ENCODE measurements at regions not wholly inside any gene's neighbourhood (a gene's known extent, or its start where the extent isn't known, plus 50 kb on each side); places are given as distances from the start of the nearest gene placed in this dataset.

DNA sequence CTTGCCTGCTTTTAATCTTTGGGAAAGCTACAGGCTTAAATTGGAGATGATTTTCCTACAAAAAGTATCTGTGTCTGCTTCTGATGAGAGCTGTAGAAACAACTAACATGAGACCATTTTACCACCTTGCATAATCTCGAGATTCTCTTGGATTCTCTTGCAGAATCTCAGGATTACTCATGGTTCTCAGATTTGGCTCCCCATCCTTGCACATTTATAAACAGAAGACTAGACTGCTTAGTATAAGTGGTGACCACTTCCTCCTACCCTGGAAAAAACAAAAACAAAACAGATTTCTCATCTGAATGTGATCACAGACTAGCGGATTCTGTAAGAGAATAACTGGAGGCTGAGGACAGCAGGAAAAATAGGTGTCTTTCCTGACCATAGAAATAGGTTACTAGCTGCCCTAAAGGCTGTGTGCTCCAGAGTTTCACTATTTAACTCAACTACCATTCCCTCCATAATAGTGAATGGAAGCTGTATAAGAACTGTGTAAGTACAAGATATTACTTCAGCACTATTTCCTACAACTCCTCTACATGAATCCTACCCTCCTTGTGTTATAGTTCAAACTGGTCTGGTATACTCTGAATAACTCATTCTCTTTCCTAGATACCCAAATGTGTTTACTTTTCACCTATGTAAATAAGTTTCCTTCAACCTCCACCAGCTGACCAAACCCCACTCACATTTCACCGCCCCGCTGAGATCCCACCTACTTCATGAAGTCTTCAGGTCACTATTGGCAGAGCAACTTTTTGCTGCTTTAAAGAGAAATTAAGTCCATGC, 122.2 kb upstream of the C2CD4B start:
- H3K27me3 ChIP-seq (ENCODE audit: control insufficient read depth, extremely low read depth, insufficient read depth, low read length), result no peaks in the 10 kb centered on the region
- no peaks in the 10 kb centered on the region for H3K36me3 ChIP-seq (ENCODE audit: control insufficient read depth in 2 of 2, extremely low read depth in 1 of 2, insufficient read depth in 2 of 2, low read length in 2 of 2)
- dilution Hi-C loops (cut with MboI; ENCODE audit: extremely low pct_ligation_motif_present, low sequenced_read_pairs), result no loop called here
- no peaks in the 10 kb centered on the region for H3K9me1 ChIP-seq (ENCODE audit: control insufficient read depth, extremely low read depth, insufficient read depth, low read length)
- no peak overlapping the region for H3K4me3 ChIP-seq (ENCODE audit: control insufficient read depth in 2 of 3, extremely low read depth in 1 of 3, insufficient read depth in 2 of 3, low read depth in 1 of 3, low read length in 3 of 3)
- H4K20me1 ChIP-seq (ENCODE audit: control insufficient read depth, extremely low read depth, insufficient read depth, low read length), result no peaks in the 10 kb centered on the region
- TF ChIP-seq, protein P1, sequence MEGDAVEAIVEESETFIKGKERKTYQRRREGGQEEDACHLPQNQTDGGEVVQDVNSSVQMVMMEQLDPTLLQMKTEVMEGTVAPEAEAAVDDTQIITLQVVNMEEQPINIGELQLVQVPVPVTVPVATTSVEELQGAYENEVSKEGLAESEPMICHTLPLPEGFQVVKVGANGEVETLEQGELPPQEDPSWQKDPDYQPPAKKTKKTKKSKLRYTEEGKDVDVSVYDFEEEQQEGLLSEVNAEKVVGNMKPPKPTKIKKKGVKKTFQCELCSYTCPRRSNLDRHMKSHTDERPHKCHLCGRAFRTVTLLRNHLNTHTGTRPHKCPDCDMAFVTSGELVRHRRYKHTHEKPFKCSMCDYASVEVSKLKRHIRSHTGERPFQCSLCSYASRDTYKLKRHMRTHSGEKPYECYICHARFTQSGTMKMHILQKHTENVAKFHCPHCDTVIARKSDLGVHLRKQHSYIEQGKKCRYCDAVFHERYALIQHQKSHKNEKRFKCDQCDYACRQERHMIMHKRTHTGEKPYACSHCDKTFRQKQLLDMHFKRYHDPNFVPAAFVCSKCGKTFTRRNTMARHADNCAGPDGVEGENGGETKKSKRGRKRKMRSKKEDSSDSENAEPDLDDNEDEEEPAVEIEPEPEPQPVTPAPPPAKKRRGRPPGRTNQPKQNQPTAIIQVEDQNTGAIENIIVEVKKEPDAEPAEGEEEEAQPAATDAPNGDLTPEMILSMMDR (optimal IDR thresholded peaks at IDR 0.05 in 1 of 3, IDR thresholded peaks at IDR 0.05 in 1 of 3, conservative IDR thresholded peaks at IDR 0.05 in 1 of 3; ENCODE audit: extremely low read depth in 1 of 3, insufficient read depth in 2 of 3, low read length in 3 of 3), result no peak
- TF ChIP-seq EZH2 (IDR thresholded peaks at IDR 0.05; ENCODE audit: low read length), result no peak
- no peak for DNase-seq (ENCODE audit: low read depth, low spot score)
- H3K4me1 ChIP-seq (ENCODE audit: control insufficient read depth, extremely low read depth, insufficient read depth, low read length), result no peaks in the 10 kb centered on the region
- FAIRE-seq, result no peak
- H3K79me2 ChIP-seq (ENCODE audit: control insufficient read depth, insufficient read depth, low read length), result no peaks in the 10 kb centered on the region
- H3K27ac ChIP-seq (ENCODE audit: control insufficient read depth, insufficient read depth, low read length), result no peak overlapping the region
- no peaks in the 10 kb centered on the region for H3K9me3 ChIP-seq (ENCODE audit: control insufficient read depth, low read depth, low read length)
- H3K9ac ChIP-seq (ENCODE audit: control insufficient read depth, extremely low read depth, insufficient read depth, low read length), result no peak overlapping the region
- H2AFZ ChIP-seq (ENCODE audit: control insufficient read depth, low read length), result no peak overlapping the region
- H3K4me2 ChIP-seq (ENCODE audit: control insufficient read depth, extremely low read depth, insufficient read depth, low read depth, low read length), result no peak overlapping the region

DNA sequence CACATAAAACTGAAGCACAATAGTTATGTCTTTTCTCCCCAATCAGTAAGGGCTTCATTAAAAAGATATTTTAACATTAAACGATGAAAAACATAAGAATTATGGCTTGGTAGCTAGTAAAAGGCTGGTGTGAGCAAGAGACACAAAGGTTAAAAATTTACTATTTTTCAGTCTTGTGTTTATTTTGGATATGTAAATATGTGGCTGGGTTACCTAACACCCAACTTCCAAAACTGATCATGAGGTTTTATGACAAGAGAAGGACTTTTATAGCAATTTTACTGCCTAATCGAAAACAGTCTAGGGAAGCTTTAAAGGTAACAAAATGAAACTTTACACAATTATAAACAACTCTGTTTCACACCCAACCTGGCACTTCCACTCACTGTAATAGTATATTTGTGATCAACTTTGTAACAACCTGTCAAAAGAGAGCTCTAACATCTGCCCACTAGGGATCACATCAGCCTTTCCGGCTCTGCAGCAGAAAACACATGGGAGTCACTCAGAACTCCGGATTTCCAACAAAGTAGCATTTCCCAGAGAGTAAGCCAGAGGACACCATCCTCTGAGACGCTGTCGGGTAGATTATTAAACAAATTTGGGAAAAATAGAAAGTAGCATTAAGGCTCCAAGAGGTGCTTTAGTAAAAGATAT, 123.4 kb upstream of the C2CD4B start:
- Histone ChIP-seq H2AFZ (ENCODE audit: control insufficient read depth, low read length) (no peak overlapping the region), H3K9ac (ENCODE audit: control insufficient read depth, extremely low read depth, insufficient read depth, low read length) (no peak overlapping the region), H3K27ac (ENCODE audit: control insufficient read depth, insufficient read depth, low read length) (no peak overlapping the region), H3K4me1 (ENCODE audit: control insufficient read depth, extremely low read depth, insufficient read depth, low read length) (no peaks in the 10 kb centered on the region), H3K79me2 (ENCODE audit: control insufficient read depth, insufficient read depth, low read length) (no peaks in the 10 kb centered on the region), H4K20me1 (ENCODE audit: control insufficient read depth, extremely low read depth, insufficient read depth, low read length) (no peaks in the 10 kb centered on the region), H3K4me2 (ENCODE audit: control insufficient read depth, extremely low read depth, insufficient read depth, low read depth, low read length) (no peak overlapping the region), H3K27me3 (ENCODE audit: control insufficient read depth, extremely low read depth, insufficient read depth, low read length) (no peaks in the 10 kb centered on the region), H3K36me3 (ENCODE audit: control insufficient read depth in 2 of 2, extremely low read depth in 1 of 2, insufficient read depth in 2 of 2, low read length in 2 of 2) (no peaks in the 10 kb centered on the region), H3K9me1 (ENCODE audit: control insufficient read depth, extremely low read depth, insufficient read depth, low read length) (no peaks in the 10 kb centered on the region), H3K4me3 (ENCODE audit: control insufficient read depth in 2 of 3, extremely low read depth in 1 of 3, insufficient read depth in 2 of 3, low read depth in 1 of 3, low read length in 3 of 3) (no peak overlapping the region), H3K9me3 (ENCODE audit: control insufficient read depth, low read depth, low read length) (no peaks in the 10 kb centered on the region)
- DNase-seq (ENCODE audit: low read depth, low spot score) (no peak), FAIRE-seq (no peak)
- dilution Hi-C loops (cut with MboI; ENCODE audit: extremely low pct_ligation_motif_present, low sequenced_read_pairs), result no loop called here
- no peak for TF ChIP-seq EZH2 (IDR thresholded peaks at IDR 0.05; ENCODE audit: low read length)

Measured in keratinocyte (primary cell).